PC-3 (cell line): ENCODE measurements at regions not wholly inside any gene's neighbourhood (a gene's known extent, or its start where the extent isn't known, plus 50 kb on each side); places are given as distances from the start of the nearest gene placed in this dataset.

Experiments used
- ATAC-seq: fragments of 200-7000 bp; cut with Tn5 transposase; 2 replicates; pipeline ENCODE4 v1.9.1; 2020; ENCODE audit warnings: mild to moderate bottlenecking, moderate library complexity
- BruUV-seq: library from RNA; stranded (reverse); fragments of 400-500 nt; replicated peaks from 2 replicates; lab custom pipeline; 2021; lab: Mats Ljungman, UMichigan
- CTCF ChIA-PET: fragments of 300-600 bp; sonication (Branson Sonifier 250); formaldehyde crosslinking; loops from one replicate; lab custom pipeline; 2022; ENCODE audit warnings: antibody characterized with exemption; lab: Charles Lee
- POLR2A ChIA-PET: fragments of 300-600 bp; sonication (Branson Sonifier 250); formaldehyde crosslinking; loops from one replicate; lab custom pipeline; 2022; ENCODE audit warnings: antibody characterized with exemption; ENCODE audit not compliant: unreplicated experiment; lab: Charles Lee
- DNase-seq: peaks from one replicate; pipeline ENCODE4 v3.0.0-alpha.2; 2015
- H2AFZ ChIP-seq: fragments of 300-600 bp; sonication (generic); 2 replicates; pipeline ENCODE4 v1.6.0; 2016; ENCODE audit warnings: antibody characterized with exemption, low read length
- H3F3A ChIP-seq: fragments of 300-600 bp; sonication (generic); one replicate; pipeline ENCODE4 v1.6.0; 2017; ENCODE audit warnings: antibody characterized with exemption, low read length, control low read depth, mild to moderate bottlenecking; ENCODE audit not compliant: unreplicated experiment
- H3K27ac ChIP-seq: fragments of 300-600 bp; sonication (generic); 2 replicates; pipeline ENCODE4 v1.5.1; 2016; ENCODE audit warnings: mild to moderate bottlenecking, low read length
- H3K27me3 ChIP-seq: fragments of 300-600 bp; sonication (generic); 2 replicates; pipeline ENCODE4 v1.6.1; 2016; ENCODE audit warnings: low read length, mixed read lengths
- H3K36me3 ChIP-seq: fragments of 300-600 bp; sonication (generic); 2 replicates; pipeline ENCODE4 v1.6.1; 2016; ENCODE audit warnings: low read depth, mixed run types, low read length, mixed read lengths
- H3K4me1 ChIP-seq: fragments of 300-600 bp; sonication (generic); 2 replicates; pipeline ENCODE4 v1.5.1; 2016; ENCODE audit warnings: low read length; ENCODE audit not compliant: insufficient read depth
- H3K4me2 ChIP-seq: fragments of 300-600 bp; sonication (generic); 2 replicates; pipeline ENCODE4 v1.6.0; 2016; ENCODE audit warnings: low read length
- H3K4me3 ChIP-seq: fragments of 300-600 bp; sonication (generic); 2 replicates; pipeline ENCODE4 v1.5.1; 2016; ENCODE audit warnings: mild to moderate bottlenecking, low read length, mixed read lengths
- H3K79me2 ChIP-seq: fragments of 300-600 bp; sonication (generic); 2 replicates; pipeline ENCODE4 v1.6.1; 2017; ENCODE audit warnings: low read length, mixed read lengths
- H3K9ac ChIP-seq: fragments of 300-600 bp; sonication (generic); 2 replicates; pipeline ENCODE4 v1.6.0; 2016; ENCODE audit warnings: mild to moderate bottlenecking, low read length
- H3K9me2 ChIP-seq: fragments of 300-600 bp; sonication (generic); replicated peaks from 2 replicates; pipeline ENCODE4 v1.6.1; 2016; ENCODE audit warnings: mixed run types, low read length, mixed read lengths
- H3K9me3 ChIP-seq: fragments of 300-600 bp; sonication (generic); 2 replicates; pipeline ENCODE4 v1.6.1; 2016; ENCODE audit warnings: low read length, mixed read lengths
- H4K20me1 ChIP-seq: fragments of 300-600 bp; sonication (generic); 2 replicates; pipeline ENCODE4 v1.6.1; 2016; ENCODE audit warnings: low read length, mixed read lengths
- EZH2 ChIP-seq: fragments of 300-600 bp; sonication (generic); IDR thresholded peaks from one replicate; pipeline ENCODE4 v1.6.1; 2017; ENCODE audit warnings: antibody characterized with exemption, mild to moderate bottlenecking, low read length; ENCODE audit not compliant: unreplicated experiment
- EZH2phosphoT487 ChIP-seq: fragments of 300-600 bp; sonication (generic); IDR thresholded peaks from 2 replicates; pipeline ENCODE4 v1.6.1; 2018; ENCODE audit warnings: mild to moderate bottlenecking, antibody characterized with exemption, low read length, borderline replicate concordance
- intact Hi-C: fragments of 100-400 bp; cut with micrococcal nuclease; formaldehyde crosslinking; loops from 2 replicates; pipeline ENCODE4 v1.9.0; 2023
- TF ChIP-seq, protein P1 (sequence below): fragments of 300-600 bp; sonication (generic); conservative IDR thresholded peaks from 2 replicates; pipeline ENCODE4 v1.5.1; 2017; ENCODE audit warnings: antibody characterized with exemption, low read depth, mild to moderate bottlenecking, low read length

- Histone ChIP-seq H4K20me1 (no peaks in the 10 kb centered on the region), H3K9ac (no peak overlapping the region), H3K79me2 (no peaks in the 10 kb centered on the region), H3K27ac (no peak overlapping the region), H3K4me3 (no peak overlapping the region), H3K9me3 (no peaks in the 10 kb centered on the region), H3K36me3 (no peaks in the 10 kb centered on the region), H2AFZ (no peak overlapping the region), H3F3A (no peaks in the 10 kb centered on the region), H3K9me2 (no peaks in the 10 kb centered on the region), H3K4me1 (no peaks in the 10 kb centered on the region), H3K27me3 (peaks cover 8% of the 10 kb centered on the region; the same call in 1 of the 2 replicates), H3K4me2 (no peak overlapping the region)
- TF ChIP-seq EZH2phosphoT487 (no peak), EZH2 (no peak)
- TF ChIP-seq, protein P1, sequence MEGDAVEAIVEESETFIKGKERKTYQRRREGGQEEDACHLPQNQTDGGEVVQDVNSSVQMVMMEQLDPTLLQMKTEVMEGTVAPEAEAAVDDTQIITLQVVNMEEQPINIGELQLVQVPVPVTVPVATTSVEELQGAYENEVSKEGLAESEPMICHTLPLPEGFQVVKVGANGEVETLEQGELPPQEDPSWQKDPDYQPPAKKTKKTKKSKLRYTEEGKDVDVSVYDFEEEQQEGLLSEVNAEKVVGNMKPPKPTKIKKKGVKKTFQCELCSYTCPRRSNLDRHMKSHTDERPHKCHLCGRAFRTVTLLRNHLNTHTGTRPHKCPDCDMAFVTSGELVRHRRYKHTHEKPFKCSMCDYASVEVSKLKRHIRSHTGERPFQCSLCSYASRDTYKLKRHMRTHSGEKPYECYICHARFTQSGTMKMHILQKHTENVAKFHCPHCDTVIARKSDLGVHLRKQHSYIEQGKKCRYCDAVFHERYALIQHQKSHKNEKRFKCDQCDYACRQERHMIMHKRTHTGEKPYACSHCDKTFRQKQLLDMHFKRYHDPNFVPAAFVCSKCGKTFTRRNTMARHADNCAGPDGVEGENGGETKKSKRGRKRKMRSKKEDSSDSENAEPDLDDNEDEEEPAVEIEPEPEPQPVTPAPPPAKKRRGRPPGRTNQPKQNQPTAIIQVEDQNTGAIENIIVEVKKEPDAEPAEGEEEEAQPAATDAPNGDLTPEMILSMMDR, result no peak
- no peak for DNase-seq
- intact Hi-C loops, result no loop called here
- POLR2A ChIA-PET, result no interaction called here
- BruUV-seq, result no TSS peak
- CTCF ChIA-PET, result no interaction called here
- no peak for ATAC-seq
Measured at GRCh38 chr21:38203229-38203628, 53.6 kb upstream of the KCNJ15 start.

DNA sequence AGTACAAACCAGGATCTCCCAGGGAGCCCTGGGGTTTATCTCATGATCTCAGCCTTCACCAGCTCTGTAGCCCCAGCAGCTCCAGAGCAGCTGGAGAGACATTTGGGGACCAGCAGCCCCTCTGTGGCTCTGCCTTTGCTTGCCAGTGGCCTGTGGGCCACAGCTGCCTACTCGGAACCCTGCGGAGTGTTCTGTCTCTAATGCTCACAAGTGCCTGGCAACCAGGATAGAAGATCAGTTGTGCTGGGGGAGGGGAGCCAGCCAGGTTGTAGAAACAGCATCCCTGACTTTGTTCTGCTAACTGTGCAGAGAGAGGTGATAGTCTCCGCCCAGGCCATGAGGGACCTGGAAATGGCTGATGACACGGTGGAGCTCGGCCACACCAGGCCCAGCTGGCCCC is 50.9 kb upstream of the KCNJ15 start:
- intact Hi-C loops, result no loop called here
- DNase-seq, result no peak

DNA sequence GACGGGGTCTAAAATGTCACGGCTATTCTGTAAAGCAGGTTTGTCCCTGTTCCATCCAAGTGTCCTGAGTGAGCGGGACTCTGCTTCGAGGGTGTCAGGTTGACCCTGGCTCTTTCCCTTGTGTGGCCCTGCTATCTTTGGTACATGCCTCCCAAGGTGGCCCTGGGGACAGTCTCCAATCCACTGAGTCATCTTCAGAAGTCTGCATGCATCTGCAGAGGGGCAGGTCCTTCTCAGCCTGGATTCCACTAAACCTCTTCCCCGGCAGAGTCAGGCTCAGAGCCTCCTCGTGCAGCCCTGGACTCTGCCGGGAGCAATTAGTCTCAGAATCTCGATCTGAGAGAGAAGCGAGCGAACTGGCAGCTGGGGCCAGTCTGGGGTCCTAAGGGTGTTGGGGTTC is 50.1 kb upstream of the KCNJ15 start:
- TF ChIP-seq EZH2phosphoT487, result no peak
- TF ChIP-seq EZH2, result no peak
- TF ChIP-seq, protein P1, result no peak
- H2AFZ ChIP-seq, result no peak overlapping the region
- H3K4me3 ChIP-seq, result no peak overlapping the region
- H3K4me1 ChIP-seq, result no peaks in the 10 kb centered on the region
- no peak overlapping the region for H3K27ac ChIP-seq
- no peaks in the 10 kb centered on the region for H4K20me1 ChIP-seq
- H3F3A ChIP-seq, result no peaks in the 10 kb centered on the region
- H3K4me2 ChIP-seq, result no peak overlapping the region
- DNase-seq, result no peak
- no peaks in the 10 kb centered on the region for H3K79me2 ChIP-seq
- CTCF ChIA-PET, result no interaction called here
- intact Hi-C loops, result no loop called here
- POLR2A ChIA-PET, result no interaction called here
- no peaks in the 10 kb centered on the region for H3K9me3 ChIP-seq
- BruUV-seq, result no TSS peak
- ATAC-seq, result no peak
- H3K27me3 ChIP-seq, result peaks cover 27% of the 10 kb centered on the region; the same call in 1 of the 2 replicates
- no peak overlapping the region for H3K9ac ChIP-seq
- 0 out of 2 replicates have a peak, but pooled peaks cover 3% of the 10 kb centered on the region for H3K9me2 ChIP-seq
- no peaks in the 10 kb centered on the region for H3K36me3 ChIP-seq

More for the DNA sequence above, 50.9 kb upstream of the KCNJ15 start:
- Histone ChIP-seq H3K9me3 (no peaks in the 10 kb centered on the region), H3K27me3 (peaks cover 22% of the 10 kb centered on the region; the same call in 1 of the 2 replicates), H3K9me2 (0 out of 2 replicates have a peak, but pooled peaks cover 2% of the 10 kb centered on the region), H4K20me1 (no peaks in the 10 kb centered on the region), H3K9ac (no peak overlapping the region), H3K79me2 (no peaks in the 10 kb centered on the region), H3K4me3 (no peak overlapping the region), H3K4me2 (no peak overlapping the region), H3K36me3 (no peaks in the 10 kb centered on the region), H2AFZ (no peak overlapping the region), H3K4me1 (no peaks in the 10 kb centered on the region), H3K27ac (no peak overlapping the region), H3F3A (no peaks in the 10 kb centered on the region)
- TF ChIP-seq EZH2phosphoT487 (no peak), EZH2 (no peak)
- TF ChIP-seq, protein P1, result no peak
- BruUV-seq, result no TSS peak
- no peak for ATAC-seq
- ChIA-PET CTCF (no interaction called here), POLR2A (no interaction called here)
